ENCODE measurements at regions not wholly inside any gene's neighbourhood (a gene's known extent, or its start where the extent isn't known, plus 50 kb on each side); places are given as distances from the start of the nearest gene placed in this dataset.

DNA sequence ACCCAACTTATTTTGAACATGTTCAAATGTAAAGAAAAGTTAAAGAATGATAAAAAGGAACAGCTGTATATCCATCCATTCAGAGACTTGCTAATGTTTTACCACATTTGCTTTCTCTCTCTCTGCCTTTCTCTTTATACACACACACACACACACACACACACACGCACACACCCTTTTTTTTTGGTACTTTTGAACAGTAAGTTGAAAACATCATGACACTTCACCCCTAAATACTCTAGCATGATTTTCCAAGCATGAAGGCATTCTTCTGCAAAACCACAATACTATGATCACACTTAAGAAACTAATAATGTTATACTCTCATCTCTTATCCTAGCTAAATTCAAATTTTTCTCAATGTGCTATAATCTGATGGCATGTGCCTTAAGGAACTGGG lies 192.3 kb downstream of the UTRN start:
- TF ChIP-seq CTCF (IDR thresholded peaks at IDR 0.05) (no peak), EZH2 (IDR thresholded peaks at IDR 0.05; ENCODE audit: borderline replicate concordance, insufficient read depth, low read depth, low read length, poor library complexity, severe bottlenecking) (no peak)
